GOT3 (cell line): ENCODE measurements at regions not wholly inside any gene's neighbourhood (a gene's known extent, or its start where the extent isn't known, plus 50 kb on each side); places are given as distances from the start of the nearest gene placed in this dataset.
"Not testable (repeated sequence)": the region's sequence is repeated elsewhere in the genome, so short reads cannot be mapped to it uniquely, and the experiment has no call there.

ENCODE experiments used
- DNase-seq: peaks from one replicate; lab custom pipeline; 2025; ENCODE audit warnings: mixed read lengths; lab: John Stamatoyannopoulos, UW

DNA sequence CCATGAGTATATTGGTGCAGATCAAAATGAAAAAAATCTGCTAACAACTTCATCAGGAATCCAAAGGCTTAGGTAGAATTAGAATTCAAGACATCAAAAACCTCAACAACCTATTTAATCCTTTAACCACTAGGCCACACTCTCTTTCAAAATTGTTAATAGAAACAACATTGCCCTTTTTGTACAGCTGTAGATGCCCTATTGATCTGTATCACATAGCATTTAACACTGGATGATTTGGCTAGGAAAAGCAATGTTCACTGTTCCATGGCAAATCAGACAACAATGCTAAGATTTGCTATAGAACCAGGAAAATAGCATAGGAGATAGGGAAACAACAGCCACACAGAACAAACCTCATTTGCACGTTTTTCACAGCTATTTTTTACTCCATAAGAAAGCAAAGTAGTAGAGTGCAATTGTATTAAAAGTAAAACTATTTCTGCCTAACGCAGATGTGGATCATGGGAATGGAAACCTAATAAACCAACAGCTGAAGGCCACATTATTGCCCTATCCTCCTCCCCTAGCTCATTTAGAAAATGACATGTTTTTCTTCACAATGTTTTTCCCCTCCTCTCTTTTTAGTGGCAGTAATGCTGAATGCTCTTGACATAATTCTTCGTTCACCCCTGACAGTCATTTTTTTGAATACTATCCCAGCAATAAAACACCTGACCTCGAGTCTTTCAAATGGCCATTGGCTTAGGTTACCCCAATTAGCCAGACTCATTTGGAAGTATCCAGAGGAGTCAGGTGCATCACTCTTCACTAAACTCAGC, 373.0 kb upstream of the CCNH start:
- DNase-seq = no peak

DNA sequence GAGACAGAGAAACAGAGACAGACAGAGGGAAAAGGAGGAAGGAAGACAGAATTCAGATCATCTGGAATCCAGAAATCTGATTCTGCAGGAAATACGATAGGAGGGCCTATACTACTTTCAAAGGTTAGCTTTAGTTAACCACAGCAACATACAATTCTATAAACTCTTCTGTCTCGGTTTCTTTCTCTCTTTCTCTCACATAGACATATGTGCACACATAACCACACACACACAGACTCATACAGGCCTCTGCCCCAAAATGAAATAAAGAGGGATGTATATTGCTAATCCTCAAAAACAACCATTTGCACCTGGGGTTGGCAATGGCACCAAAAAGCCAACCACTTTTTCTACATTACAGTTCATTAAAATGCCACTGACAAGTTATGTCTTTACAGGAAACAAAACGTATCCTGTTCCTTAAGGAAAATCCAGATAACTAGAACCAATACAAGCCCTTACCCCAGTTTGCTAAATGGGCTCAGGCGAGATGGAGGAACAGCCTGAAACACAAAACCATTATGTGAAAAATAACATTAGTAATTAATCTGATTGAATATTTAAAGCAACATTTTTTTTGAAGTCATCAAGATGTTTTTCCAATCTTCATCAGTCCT, 372.3 kb upstream of the CCNH start:
- no peak for DNase-seq

DNA sequence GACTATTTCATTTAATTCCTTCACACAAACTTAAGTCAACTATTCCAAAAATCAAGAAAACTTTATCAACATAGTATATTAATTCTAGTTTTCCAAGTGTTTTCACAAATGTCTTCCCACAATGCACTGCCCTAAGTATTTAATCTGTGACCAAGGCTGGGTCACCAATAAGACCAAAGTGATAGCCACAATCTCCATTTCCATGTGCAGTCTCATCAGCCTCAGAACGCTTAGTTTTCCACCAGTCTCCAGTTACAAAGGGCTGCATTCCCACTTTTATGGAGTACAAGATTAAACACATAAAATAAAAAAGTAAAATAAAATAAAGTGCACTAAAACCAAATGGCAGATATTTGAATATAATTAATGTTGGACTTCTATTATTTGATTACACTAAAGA, 371.6 kb upstream of the CCNH start:
- DNase-seq = no peak

DNA sequence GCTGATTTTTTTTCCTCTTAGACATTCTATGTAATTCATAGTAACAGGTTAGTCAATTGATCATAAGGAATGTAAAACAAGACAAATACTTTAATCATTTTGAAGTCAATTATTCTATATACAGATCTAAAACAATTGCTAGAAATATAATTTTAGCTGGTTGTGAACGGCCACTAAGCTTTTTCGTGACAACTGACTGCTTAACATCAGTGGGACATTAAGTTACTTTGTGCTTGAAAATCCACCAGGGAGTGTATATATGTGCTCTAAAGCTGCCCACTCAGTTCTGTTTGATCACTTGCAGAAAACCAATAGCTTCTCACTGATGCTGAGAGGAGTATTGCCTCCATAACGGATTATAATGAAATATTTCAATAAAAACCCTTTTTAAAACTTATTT, 370.2 kb upstream of the CCNH start:
- DNase-seq = no peak

DNA sequence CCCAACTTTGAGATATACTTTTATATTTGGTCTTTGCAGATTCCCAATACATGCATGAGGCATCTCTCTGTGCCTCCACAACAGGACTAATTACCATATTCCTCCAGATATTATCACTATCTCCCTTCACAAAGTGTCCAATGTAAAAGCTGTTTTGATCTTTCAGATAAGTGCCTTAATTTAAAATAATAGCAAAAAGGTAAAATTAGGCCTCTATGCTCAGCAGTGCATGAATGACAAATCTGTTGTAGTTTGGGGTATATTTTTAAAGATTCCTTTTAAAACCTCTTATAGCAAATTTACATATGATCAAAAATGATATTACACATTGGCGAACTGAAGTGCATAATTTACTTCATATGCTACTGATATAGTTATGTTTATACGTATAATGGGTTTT, 369.2 kb upstream of the CCNH start:
- DNase-seq = no peak

DNA sequence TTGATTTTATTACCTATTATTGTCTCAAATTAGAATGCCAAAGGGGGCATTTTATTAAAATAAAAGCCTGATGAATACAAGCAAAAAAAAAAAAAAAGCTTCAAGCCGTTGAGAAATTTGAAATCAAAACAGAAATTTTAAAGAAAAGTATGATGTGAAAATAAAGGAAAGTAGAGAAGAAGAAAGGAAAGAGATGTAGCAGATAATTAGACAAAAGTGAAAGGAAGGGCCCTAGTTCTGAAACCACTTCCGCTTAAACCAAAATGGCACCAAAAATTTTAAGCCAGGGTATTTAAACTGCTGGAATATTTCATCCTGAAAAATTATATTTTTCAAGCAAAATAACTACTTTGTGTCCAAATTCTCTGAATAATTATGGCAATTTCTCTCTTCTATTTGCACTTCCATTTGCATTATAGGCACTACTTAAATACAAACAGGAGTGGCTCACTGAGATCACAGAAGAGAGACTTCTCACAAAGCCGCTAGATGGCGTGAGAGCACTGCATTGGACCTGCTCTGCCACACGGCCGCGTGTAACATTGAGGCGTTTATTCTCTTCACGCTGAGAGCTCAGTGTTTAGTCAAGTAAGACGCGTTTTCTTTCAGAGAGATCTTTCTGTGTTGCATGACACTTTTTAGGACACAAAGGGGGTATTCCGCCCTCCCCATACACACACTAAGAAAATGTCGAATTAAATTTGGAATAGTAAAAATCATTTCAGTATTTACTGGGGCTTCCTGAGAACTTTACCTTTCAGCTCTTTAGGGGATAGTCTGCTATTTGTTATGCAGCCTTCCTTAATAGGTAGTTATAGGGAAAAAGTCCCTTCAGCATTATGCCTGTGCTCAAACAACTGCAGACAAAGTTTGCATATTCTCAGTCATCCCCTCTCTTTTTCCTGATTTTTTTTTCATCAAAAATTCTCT, 368.4 kb upstream of the CCNH start:
- DNase-seq = peak; percentile 16

DNA sequence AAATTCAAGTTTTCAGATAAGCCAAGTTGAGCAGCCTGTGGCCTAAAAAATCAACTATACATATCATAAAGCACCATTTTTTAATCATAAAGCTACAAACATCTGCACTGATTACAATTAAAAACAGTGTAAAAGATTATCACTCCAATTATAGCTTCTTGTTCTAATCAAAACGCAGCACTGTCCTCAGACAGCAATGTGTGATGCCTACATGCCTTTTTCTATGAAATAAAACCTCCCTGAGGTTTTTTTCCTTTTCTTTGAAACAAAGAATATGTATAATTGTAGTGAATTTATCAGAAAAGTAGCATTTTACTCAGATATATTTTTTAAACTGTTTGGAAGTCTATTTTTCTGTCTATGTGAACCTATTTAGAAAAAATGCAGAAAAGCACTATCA, 366.1 kb upstream of the CCNH start:
- DNase-seq = no peak

DNA sequence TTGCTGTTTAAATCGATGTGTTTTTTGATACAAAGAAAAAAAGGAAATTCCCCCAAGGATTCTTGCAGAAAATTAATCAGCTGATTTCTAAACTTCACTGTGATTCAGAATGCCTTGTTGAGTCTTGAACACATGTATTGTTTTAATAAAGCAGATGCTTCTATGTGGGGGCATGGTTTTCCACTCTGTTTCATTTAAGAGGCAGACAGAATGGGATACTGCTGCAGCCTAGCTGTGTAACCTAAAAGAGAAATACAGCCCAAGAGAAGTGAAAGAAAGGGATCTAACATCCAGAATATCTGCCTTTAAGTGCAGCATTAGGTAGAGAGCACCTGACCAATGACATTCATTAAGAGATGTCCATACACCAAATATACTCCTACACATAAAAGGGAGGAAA, 365.1 kb upstream of the CCNH start:
- DNase-seq = no peak

DNA sequence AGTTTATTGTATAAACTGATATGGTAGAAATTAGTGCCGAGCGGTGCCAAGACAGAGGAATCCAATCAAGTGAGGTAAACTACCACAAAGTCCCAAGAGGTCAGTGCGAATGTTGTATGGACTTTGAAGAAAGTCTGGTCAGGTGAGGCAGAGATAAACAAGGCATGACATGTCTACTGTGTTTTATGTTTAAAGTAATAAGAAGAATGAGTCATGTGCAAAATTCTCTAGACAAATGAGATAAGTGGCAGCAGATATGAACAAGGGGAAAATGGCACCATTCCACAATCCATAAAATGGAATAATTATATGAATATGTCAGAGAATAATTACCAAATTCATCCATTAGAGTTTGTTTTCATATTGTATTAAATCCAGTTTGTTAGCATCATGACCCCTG, 364.1 kb upstream of the CCNH start:
- DNase-seq = no peak

DNA sequence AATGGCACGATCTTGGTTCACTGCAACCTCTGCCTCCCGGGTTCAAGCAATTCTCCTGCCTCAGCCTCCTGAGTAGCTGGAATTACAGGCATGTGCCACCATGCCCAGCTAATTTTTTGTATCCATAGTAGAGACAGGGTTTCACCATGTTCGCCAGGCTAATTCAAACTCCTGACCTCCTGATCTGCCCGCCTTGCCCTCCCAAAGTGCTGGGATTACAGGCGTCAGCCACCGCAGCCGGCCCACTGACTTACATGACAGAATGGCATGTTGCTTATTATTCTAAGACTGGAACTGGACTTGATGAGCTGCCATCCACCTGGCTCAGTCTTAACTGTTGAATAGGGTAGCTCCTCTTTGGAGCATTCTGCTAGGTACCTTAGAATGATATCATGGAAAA, 363.6 kb upstream of the CCNH start:
- DNase-seq = not testable (repeated sequence)

DNA sequence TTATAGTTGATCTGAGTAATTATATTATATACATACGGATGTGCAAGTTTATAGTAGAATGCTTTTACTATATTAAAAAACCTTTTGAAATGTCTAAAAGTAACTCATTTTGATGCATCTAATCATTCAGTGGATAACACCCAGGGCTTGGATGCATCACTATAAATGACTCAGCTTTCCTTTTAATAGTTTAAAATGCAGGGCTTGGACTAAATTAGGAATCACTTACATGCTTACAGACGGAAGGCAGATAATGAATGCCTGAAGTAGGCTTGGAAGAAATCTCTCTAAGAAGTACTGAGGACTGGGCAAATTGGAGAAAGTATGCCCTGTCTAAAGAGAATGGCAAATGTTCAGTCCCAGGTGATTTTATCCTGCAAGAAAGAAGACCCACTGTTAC, 362.5 kb upstream of the CCNH start:
- DNase-seq = no peak

DNA sequence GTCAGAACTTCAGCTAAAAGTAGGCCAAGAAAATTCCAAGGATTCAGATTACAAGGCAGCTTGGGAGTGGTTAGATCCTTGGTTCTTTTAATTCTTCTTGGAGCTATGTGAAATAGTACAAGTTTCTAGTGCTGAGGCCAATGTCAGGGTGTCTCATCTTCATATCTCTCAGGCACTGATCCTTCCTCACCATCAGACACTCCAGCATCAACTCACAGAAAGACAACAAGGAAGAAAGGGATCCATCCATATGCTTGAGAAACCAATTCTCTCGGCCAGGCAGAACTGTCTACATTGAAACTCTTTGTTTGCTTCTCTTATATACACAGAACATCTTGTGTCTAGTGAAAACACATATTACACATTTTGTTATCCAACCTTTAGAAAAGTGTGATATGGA, 362.1 kb upstream of the CCNH start:
- no peak for DNase-seq

DNA sequence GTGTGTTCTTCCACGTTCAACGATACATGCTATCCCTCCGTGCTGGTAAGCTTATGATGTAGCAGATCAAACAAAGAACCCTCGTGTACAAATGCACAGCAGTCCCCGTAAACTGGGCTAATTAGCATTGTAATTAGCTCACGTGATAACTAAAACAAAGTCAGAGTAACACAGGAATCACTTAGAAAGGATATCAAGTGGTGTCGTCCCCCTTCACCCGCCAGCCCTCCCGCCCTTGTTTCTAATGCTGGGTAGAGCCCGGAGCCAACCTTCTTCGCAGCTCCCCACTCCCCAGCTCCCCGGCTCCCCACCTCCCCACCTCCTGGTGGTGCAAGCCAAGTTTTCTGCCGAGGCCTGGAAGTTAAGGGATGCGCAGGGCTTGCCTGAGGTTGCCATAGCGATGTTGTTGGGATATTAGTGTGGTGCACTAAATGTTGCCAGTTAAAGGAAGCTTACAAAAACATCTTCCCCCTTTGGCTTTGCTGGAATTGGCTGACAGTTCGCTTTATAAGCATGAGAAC, 357.9 kb upstream of the CCNH start:
- no peak for DNase-seq

DNA sequence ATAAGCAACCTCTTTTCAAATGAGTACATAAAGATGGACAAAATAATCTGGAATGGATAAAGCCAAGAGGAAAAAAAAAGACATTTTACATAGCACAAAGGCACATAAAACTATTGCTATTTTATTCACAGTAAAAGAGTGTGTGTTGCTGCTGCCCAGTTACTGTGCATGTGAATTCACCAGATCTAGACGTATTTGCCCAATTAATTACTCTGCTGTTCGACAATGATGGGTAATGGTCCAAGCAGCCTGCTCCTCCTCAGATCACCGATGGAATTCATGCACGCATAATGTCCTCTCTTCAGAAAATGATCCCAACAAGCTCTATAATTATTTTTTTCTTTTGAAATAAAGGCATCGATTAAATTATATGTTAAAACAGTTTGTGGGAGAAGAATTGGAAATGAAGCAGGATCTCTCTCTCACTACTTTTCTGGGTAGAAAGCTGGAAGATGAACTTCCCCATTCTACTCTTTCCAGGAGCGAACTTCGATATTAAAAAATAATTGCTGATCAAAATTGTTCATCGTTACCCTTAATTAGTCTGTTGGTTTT, 357.4 kb upstream of the CCNH start:
- DNase-seq = no peak

DNA sequence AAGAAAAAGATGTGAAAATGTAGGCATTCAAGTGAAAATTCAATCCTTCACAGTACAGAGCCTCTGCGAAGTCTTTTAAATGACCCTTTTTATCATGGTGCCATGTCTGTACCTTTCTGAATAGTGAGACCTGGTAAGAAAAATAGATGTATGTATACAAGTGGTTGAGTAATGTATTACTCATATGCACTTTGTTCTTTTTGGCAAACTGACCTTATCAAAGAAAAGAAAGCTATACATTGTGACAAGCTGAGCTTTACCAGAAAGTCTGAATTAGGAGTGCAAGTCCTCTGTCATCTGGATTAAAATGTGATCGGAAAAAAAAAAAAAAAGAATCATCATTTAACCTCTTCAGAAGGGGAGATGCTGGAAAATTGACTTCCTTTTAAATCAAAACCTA, 356.4 kb upstream of the CCNH start:
- no peak for DNase-seq

DNA sequence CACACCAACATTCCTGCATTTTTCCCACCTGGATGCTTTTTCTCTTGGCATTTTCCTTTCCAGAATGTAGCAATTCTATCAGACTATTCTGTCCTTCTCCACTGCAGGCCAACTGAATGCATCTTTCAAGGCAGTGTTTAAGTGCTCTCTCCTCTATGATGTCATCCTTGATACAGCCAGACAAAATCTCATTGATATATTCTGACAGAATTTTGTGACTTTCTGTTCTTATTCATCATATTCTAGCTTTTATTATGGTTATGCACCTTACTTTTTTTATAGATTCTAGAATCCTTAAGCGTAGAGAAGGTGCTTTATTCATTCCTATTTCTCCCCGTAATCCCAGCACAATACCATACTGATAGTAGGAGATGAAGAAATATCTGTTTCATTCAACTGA, 355.5 kb upstream of the CCNH start:
- no peak for DNase-seq

DNA sequence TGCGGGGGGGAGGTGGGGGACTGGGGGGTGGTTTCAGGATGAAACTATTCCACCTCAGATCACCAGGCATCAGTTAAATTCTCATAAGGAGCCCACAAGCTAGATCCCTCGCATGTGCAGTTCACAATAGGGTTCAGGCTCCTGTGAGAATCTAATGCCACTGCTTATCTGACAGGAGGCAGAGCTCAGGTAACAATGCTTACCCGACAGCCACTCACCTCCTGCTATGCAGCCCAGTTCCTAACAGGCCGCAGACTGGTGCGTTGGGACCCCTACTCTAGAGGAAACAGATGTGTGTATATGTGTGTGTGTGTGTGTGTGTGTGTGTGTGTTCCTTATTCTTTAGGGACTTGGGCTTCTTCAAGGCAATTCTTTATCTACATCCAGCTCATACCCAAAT, 352.3 kb upstream of the CCNH start:
- DNase-seq = no peak

DNA sequence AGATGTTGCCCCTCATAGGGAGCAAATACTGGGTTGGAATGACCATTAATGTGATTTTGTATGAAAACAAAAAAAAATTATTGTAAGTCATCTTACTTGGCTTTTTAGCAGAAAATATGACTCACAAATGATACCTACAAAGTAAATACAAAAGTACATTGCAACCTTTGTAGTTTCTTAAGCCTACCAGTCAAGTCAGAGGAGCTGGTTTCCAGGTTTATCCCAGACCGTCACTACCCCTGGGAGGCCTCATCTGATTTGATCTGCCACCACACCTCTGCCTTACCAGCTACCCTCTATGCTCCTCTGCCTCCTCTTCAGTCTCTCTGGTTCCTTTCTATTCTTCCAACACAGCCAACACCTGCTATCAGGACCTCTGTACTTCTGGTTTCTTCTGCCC, 349.9 kb upstream of the CCNH start:
- DNase-seq = no peak

DNA sequence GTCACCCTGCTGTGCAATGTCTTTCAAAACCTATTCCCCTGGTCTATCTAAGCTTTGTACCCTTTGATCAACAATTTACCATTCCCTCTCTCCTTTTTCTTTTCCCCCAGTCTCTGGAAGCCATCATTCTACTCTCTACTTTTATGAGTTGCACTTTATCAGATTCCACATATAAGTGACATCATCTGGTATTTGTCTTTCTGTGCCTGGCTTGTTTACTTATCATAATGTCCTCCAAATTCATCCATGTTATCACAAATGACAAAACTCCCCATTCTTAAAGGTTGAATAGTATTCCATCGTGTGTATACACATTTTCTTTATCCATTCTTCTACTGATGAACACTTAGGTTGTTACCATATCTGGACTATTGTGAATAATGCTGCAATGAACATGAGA, 344.2 kb upstream of the CCNH start:
- DNase-seq = no peak

DNA sequence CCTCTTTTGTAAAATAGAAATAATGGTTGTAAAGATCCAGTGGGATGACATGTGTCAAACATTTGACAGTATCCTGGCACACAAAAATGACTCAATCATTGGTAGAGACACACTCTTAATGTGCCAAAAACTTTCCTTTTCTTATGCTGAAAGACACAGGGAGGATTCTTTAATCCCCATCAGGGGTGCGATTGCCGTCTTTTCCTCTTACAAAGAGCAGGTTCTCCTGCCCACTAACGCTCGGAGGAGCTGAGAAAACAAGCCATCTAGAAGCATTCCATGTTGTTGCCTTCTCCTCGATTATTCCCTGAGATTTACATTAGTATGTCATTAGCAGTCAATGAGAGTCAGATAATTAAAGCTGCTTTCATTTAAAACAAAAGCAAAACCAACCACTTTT, 342.6 kb upstream of the CCNH start:
- no peak for DNase-seq

DNA sequence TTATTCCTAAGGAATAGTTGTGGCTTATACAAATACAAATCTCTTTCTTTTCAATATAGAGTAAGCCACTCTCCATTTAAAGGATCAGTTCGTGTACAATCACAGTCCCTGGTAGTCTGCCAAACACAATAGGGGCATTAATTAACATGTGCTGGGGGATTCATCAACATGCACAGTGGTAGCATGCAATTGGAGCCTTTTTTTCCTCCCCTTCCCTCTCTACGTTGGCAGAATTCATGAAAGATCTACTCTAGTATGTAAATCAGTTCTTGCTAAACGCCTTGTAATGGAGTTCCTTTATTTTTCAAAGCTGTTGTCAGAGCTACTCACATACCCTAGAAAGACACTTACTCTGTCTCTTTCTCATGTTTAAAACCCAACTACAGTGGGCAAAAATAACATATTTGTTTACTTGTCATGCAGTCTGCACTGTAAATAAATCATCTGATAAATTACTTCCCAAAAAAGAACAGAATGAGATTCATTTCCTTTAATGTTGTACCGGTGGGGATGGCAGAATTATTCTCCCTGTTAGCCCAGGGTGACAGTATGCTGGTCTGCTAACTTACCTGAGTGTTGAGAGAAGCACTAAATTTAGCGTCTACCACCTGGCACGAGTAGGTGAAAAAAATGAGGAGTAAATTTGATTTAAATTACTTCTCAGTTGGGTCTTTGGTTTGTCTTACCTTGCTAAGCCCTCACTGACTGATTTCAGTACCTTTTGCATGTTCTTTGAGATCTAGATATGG, 341.5 kb upstream of the CCNH start:
- no peak for DNase-seq

DNA sequence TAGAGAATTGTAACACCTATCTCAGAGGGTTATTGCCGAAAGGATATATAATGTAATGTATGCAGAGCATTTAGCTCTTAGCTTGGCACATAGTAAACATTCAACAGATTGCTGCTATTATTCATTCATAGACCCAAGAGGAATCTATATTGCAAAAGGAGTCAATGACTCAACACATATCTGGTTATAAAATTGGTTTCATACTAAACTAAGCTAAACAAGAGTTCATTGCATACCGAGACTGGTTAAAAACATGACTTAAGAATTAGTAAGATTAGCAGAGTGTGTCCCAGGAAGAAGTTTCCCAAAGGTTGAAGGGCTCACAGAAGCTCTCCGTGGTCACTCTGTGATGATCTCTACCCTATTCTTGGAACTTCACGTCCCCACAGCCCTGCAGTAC, 339.6 kb upstream of the CCNH start:
- DNase-seq = no peak
